Spleen (tissue), 11 donors: ENCODE measurements at regions not wholly inside any gene's neighbourhood (a gene's known extent, or its start where the extent isn't known, plus 50 kb on each side); places are given as distances from the start of the nearest gene placed in this dataset.

Experiments
- DNase-seq: peaks from one replicate; pipeline ENCODE4 v3.0.0-alpha.2; 2020
- H3K27ac ChIP-seq, 8 donors: fragments of 200-600 bp; sonication (generic) in 7 of 8; 1 replicate in 4 of 8; 2 replicates in 4 of 8; pipeline versions ENCODE4 v1.5.0 to v1.8.0; 2016 to 2021; ENCODE audit warnings: inconsistent platforms in 4 of 8, mild to moderate bottlenecking in 4 of 8, moderate library complexity in 1 of 8
- H3K27me3 ChIP-seq, 7 donors: fragments of 200-600 bp; sonication (generic) in 6 of 7; replicated peaks in 1 of 7; 1 replicate in 4 of 7; 2 replicates in 3 of 7; pipeline versions ENCODE4 v1.5.0 to v1.8.0; 2016 to 2021; ENCODE audit warnings: inconsistent platforms in 3 of 7, mild to moderate bottlenecking in 1 of 7
- H3K36me3 ChIP-seq, 6 donors: fragments of 200-600 bp; sonication (generic) in 5 of 6; 1 replicate in 4 of 6; 2 replicates in 2 of 6; pipeline versions ENCODE4 v1.5.0 to v1.8.0; 2016 to 2021; ENCODE audit warnings: inconsistent platforms in 2 of 6
- H3K4me1 ChIP-seq, 6 donors: fragments of 200-600 bp; sonication (generic) in 5 of 6; 1 replicate in 3 of 6; 2 replicates in 3 of 6; pipeline versions ENCODE4 v1.5.0 to v1.8.0; 2016 to 2021; ENCODE audit warnings: inconsistent platforms in 3 of 6
- H3K4me3 ChIP-seq, 8 donors: fragments of 200-600 bp; sonication (generic) in 7 of 8; 1 replicate in 4 of 8; 2 replicates in 4 of 8; pipeline versions ENCODE4 v1.5.0 to v1.8.0; 2016 to 2021; ENCODE audit warnings: inconsistent platforms in 4 of 8, mild to moderate bottlenecking in 4 of 8, moderate library complexity in 2 of 8
- H3K9me3 ChIP-seq, 8 donors: fragments of 200-600 bp; sonication (generic) in 7 of 8; 1 replicate in 4 of 8; 2 replicates in 4 of 8; pipeline versions ENCODE4 v1.5.0 to v1.8.0; 2016 to 2021; ENCODE audit warnings: inconsistent platforms in 4 of 8
- CTCF ChIP-seq, 11 experiments: fragments of 200-600 bp in 7 of 11; fragments of 450-650 bp in 4 of 11; sonication (generic) in 4 of 11; IDR thresholded peaks in 8 of 11; conservative IDR thresholded peaks in 3 of 11; 1 replicate in 7 of 11; 2 replicates in 4 of 11; pipeline versions ENCODE4 v1.4.0 to v1.8.0; 2016 to 2021; ENCODE audit warnings: antibody characterized with exemption in 11 of 11, inconsistent platforms in 4 of 11, mild to moderate bottlenecking in 1 of 11
- POLR2A ChIP-seq, 3 donors: fragments of 450-650 bp; IDR thresholded peaks; one replicate each; pipeline ENCODE4 v1.5.1; 2017; ENCODE audit warnings: antibody characterized with exemption in 3 of 3, mild to moderate bottlenecking in 1 of 3
- POLR2AphosphoS5 ChIP-seq, 3 donors: sonication (generic); formaldehyde crosslinking; IDR thresholded peaks; one replicate each; pipeline ENCODE4 v1.5.1; 2017; ENCODE audit warnings: antibody characterized with exemption in 3 of 3
- WGBS, 5 donors: extraction: QIAGEN DNeasy Blood & Tissue Kit in 3 of 5; methylation state at CpG; one replicate each; pipeline versions ENCODE4 v1.1.5 to v1.1.7; 2013 to 2018; 5-methylcytosine and 5-hydroxymethylcytosine counted together
- intact Hi-C: fragments of 100-400 bp; cut with DNase I; formaldehyde crosslinking; loops from one replicate; pipeline ENCODE4 v1.15.0; 2023; ENCODE audit warnings: low total_unique reads
- donor health status: healthy with polysubstance abuse.
- donor health status: DM: no; HTN: no; CAD: no; lungs with moderate emphysema.
- donor health status: DM: no; HTN: no; CAD: no.
- donor health status: Bipolar disorder and iron deficiency.
- donor health status: healthy.
- donor health status: DM: no; HTN: no; CAD: no.
- donor health status: DM: yes; HTN: yes; CAD: no.

GRCh38 chr21:21813289-21813688 is 815.1 kb downstream of the NCAM2 start:
- Histone ChIP-seq H3K36me3 (no peaks in the 10 kb centered on the region), H3K9me3 (peaks cover 0 to 3% (median 0%) of the 10 kb centered on the region in 8 donors), H3K27ac (no peak overlapping the region), H3K27me3 (no peaks in the 10 kb centered on the region), H3K4me1 (no peaks in the 10 kb centered on the region), H3K4me3 (no peak overlapping the region)
- TF ChIP-seq POLR2A (IDR thresholded peaks at IDR 0.05): no peak
- no peak for TF ChIP-seq CTCF (IDR thresholded peaks at IDR 0.05 in 8 of 11, conservative IDR thresholded peaks at IDR 0.05 in 3 of 11)
- no peak for TF ChIP-seq POLR2AphosphoS5 (IDR thresholded peaks at IDR 0.05)
- intact Hi-C loops: no loop called here
- 64 to 85% (median 80%) methylated on average over 2 of the region's 2 CpGs for WGBS, 5 donors
- no peak for DNase-seq

GRCh38 chr21:21813934-21814333 is 815.7 kb downstream of the NCAM2 start:
- Histone ChIP-seq H3K4me3 (no peak overlapping the region), H3K27ac (no peak overlapping the region), H3K4me1 (no peaks in the 10 kb centered on the region), H3K27me3 (no peaks in the 10 kb centered on the region), H3K36me3 (no peaks in the 10 kb centered on the region), H3K9me3 (no peaks in the 10 kb centered on the region)
- TF ChIP-seq POLR2AphosphoS5 (IDR thresholded peaks at IDR 0.05) (no peak), POLR2A (IDR thresholded peaks at IDR 0.05) (no peak), CTCF (IDR thresholded peaks at IDR 0.05 in 8 of 11, conservative IDR thresholded peaks at IDR 0.05 in 3 of 11) (no peak)
- DNase-seq: no peak
- intact Hi-C loops: no loop called here

GRCh38 chr21:21816778-21817177 is 818.6 kb downstream of the NCAM2 start:
- intact Hi-C loops: no loop called here
- no peak for DNase-seq
- H3K4me3 ChIP-seq: no peak overlapping the region
- no peaks in the 10 kb centered on the region for H3K27me3 ChIP-seq
- H3K27ac ChIP-seq: no peak overlapping the region
- H3K4me1 ChIP-seq: no peaks in the 10 kb centered on the region
- peaks cover 0 to 19% (median 0%) of the 10 kb centered on the region in 8 donors for H3K9me3 ChIP-seq
- 60 to 78% (median 70%) methylated on average over 4 of the region's 4 CpGs for WGBS, 5 donors
- no peaks in the 10 kb centered on the region for H3K36me3 ChIP-seq
- TF ChIP-seq CTCF (IDR thresholded peaks at IDR 0.05 in 8 of 11, conservative IDR thresholded peaks at IDR 0.05 in 3 of 11): no peak
- no peak for TF ChIP-seq POLR2A (IDR thresholded peaks at IDR 0.05)
- TF ChIP-seq POLR2AphosphoS5 (IDR thresholded peaks at IDR 0.05): no peak

- Histone ChIP-seq H3K27ac (no peak overlapping the region), H3K36me3 (no peaks in the 10 kb centered on the region), H3K4me1 (no peaks in the 10 kb centered on the region), H3K9me3 (peaks cover 0 to 32% (median 1%) of the 10 kb centered on the region in 8 donors), H3K4me3 (no peak overlapping the region), H3K27me3 (no peaks in the 10 kb centered on the region)
- DNase-seq: no peak
- 75 to 81% (median 78%) methylated on average over 2 of the region's 2 CpGs for WGBS, 5 donors
- TF ChIP-seq POLR2AphosphoS5 (IDR thresholded peaks at IDR 0.05) (no peak), CTCF (IDR thresholded peaks at IDR 0.05 in 8 of 11, conservative IDR thresholded peaks at IDR 0.05 in 3 of 11) (no peak), POLR2A (IDR thresholded peaks at IDR 0.05) (no peak)
- intact Hi-C loops: no loop called here
Observed at GRCh38 chr21:21818898-21819297, 820.7 kb downstream of the NCAM2 start.
